Nephron (organoid): ENCODE measurements at regions not wholly inside any gene's neighbourhood (a gene's known extent, or its start where the extent isn't known, plus 50 kb on each side); places are given as distances from the start of the nearest gene placed in this dataset.
"Not testable (repeated sequence)": the region's sequence is repeated elsewhere in the genome, so short reads cannot be mapped to it uniquely, and the experiment has no call there.

ENCODE experiments used
- H3K27ac Mint-ChIP-seq, 3 experiments: 2 replicates each; pipeline ENCODE4 v1.8.0; 2020; ENCODE audit warnings: mixed read lengths in 3 of 3, mild to moderate bottlenecking in 2 of 3, moderate library complexity in 1 of 3
- H3K27me3 Mint-ChIP-seq: 2 replicates; pipeline ENCODE4 v1.8.0; 2021; ENCODE audit warnings: low read depth, mild to moderate bottlenecking, moderate library complexity, mixed read lengths
- H3K36me3 Mint-ChIP-seq: 2 replicates; pipeline ENCODE4 v1.8.0; 2020; ENCODE audit warnings: low read depth, mixed read lengths
- H3K4me1 Mint-ChIP-seq: 2 replicates; pipeline ENCODE4 v1.8.0; 2020; ENCODE audit warnings: mixed read lengths
- H3K4me3 Mint-ChIP-seq, 3 experiments: 2 replicates each; pipeline ENCODE4 v1.8.0; 2020; ENCODE audit warnings: mild to moderate bottlenecking in 3 of 3, mixed read lengths in 3 of 3, moderate library complexity in 2 of 3
- H3K9me3 Mint-ChIP-seq: 2 replicates; pipeline ENCODE4 v1.8.0; 2020; ENCODE audit warnings: mixed read lengths
- TF ChIP-seq, protein P1 (sequence below), 3 experiments: fragments of 200-600 bp; sonication (generic); IDR thresholded peaks; one replicate each; pipeline ENCODE4 v1.5.0; 2021; ENCODE audit warnings: antibody characterized with exemption in 3 of 3; ENCODE audit not compliant: unreplicated experiment in 3 of 3

DNA sequence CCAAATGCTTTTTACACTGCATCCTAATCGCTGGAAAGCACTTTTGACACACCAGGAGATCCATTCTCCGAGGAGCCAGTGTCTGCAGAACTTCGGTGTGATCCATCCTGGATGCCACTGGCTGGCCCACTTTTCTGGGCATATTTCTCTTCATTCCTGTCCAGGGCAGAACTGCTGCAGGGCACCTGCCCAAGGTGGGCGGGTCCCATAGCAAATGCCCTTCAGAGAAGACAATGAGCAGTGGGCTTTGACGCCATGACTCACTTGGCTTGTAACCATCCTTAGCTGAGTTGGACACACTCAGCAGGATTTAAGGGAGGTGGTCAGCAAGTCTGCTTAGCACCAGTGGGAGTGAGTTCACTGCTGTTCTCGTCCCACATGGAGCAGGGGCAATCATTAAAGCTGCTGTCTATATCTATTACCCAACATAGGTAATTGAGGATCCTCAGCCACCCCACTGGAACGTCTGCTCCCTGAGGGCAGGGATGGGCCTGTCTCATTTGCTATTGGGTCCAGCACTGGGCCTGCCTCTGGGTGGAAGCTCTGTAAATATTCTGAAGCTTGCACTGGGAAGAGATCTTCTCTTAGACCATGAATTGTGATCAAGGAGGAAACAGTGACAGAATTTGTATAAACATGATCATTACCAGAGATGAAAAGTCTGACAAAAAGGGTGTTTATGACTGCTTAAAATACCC is 112.7 kb upstream of the IQSEC1 start:
- Mint-ChIP-seq H3K4me1 (no peaks in the 10 kb centered on the region), H3K27ac (no peak overlapping the region), H3K36me3 (peaks cover 5% of the 10 kb centered on the region), H3K4me3 (no peak overlapping the region), H3K9me3 (peaks cover 19% of the 10 kb centered on the region), H3K27me3 (peaks cover 15% of the 10 kb centered on the region)
- TF ChIP-seq, protein P1, sequence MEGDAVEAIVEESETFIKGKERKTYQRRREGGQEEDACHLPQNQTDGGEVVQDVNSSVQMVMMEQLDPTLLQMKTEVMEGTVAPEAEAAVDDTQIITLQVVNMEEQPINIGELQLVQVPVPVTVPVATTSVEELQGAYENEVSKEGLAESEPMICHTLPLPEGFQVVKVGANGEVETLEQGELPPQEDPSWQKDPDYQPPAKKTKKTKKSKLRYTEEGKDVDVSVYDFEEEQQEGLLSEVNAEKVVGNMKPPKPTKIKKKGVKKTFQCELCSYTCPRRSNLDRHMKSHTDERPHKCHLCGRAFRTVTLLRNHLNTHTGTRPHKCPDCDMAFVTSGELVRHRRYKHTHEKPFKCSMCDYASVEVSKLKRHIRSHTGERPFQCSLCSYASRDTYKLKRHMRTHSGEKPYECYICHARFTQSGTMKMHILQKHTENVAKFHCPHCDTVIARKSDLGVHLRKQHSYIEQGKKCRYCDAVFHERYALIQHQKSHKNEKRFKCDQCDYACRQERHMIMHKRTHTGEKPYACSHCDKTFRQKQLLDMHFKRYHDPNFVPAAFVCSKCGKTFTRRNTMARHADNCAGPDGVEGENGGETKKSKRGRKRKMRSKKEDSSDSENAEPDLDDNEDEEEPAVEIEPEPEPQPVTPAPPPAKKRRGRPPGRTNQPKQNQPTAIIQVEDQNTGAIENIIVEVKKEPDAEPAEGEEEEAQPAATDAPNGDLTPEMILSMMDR (IDR thresholded peaks at IDR 0.05; ENCODE audit: unreplicated experiment in 3 of 3), result no peak

DNA sequence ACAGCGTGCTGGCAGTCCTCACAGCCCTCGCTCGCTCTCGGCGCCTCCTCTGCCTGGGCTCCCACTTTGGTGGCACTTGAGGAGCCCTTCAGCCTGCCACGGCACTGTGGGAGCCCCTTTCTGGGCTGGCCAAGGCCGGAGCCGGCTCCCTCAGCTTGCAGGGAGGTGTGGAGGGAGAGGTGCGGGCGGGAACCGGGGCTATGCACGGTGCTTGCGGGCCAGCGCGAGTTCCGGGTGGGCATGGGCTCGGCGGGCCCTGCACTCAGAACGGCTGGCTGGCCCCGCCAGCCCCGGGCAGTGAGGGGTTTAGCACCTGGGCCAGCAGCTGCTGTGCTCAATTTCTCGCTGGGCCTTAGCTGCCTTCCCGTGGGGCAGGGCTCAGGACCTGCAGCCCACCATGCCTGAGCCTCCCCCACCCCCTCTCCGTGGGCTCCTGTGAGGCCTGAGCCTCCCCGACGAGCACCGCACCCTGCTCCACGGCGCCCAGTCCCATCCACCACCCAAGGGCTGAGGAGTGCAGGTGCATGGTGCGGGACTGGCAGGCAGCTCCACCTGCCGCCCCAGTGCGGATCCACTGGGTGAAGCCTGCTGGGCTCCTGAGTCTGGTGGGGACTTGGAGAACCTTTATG is 106.5 kb upstream of the IQSEC1 start:
- H3K4me1 Mint-ChIP-seq, H3K27me3 Mint-ChIP-seq, H3K4me3 Mint-ChIP-seq, H3K27ac Mint-ChIP-seq: not testable (repeated sequence)
- Mint-ChIP-seq H3K36me3 (peaks cover 14% of the 10 kb centered on the region), H3K9me3 (peaks cover 38% of the 10 kb centered on the region)

DNA sequence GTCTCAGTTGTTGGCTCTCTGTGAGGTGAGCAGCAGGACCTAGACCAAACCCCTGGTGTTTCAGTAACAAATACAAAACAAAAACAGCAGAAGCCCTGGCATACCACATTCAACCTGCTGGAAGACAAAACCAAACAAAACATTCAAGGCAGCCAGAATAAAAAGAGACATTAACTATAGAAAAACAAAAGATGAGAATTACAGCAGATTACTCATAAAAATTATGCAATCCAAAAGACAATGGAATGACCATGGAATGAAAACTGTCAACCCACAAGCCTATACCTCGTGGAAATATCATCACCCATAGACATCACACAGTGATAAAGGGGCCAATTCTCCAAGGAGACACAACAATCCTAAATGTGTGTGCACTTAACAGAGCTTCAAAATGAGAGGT is 106.0 kb upstream of the IQSEC1 start:
- TF ChIP-seq, protein P1 (IDR thresholded peaks at IDR 0.05; ENCODE audit: unreplicated experiment in 3 of 3), result no peak
- no peak overlapping the region for H3K4me3 Mint-ChIP-seq
- H3K27ac Mint-ChIP-seq, result no peak overlapping the region
- H3K27me3 Mint-ChIP-seq, result no peaks in the 10 kb centered on the region
- no peaks in the 10 kb centered on the region for H3K4me1 Mint-ChIP-seq
- peaks cover 38% of the 10 kb centered on the region for H3K9me3 Mint-ChIP-seq
- peaks cover 14% of the 10 kb centered on the region for H3K36me3 Mint-ChIP-seq

DNA sequence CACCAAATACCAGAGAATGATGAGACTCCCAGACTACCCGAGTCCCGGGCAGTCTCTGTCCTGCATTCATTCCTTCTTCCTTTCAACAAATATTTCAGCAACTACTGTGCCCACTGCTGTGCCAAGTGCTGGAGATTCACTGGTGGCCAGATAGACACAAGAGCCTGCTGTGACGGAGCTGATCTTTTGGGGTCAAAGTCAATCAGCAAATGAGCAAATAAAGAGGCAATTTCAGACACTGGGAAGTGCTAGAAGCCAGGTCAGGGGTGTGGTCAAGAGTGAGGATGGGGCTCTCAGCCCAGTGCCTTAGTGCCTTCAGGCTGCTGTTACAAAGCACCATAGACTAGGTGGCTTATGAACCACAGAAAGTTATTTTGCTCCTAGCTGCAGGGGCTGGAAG is 104.9 kb upstream of the IQSEC1 start:
- peaks cover 14% of the 10 kb centered on the region for H3K36me3 Mint-ChIP-seq
- H3K27me3 Mint-ChIP-seq, result no peaks in the 10 kb centered on the region
- TF ChIP-seq, protein P1 (IDR thresholded peaks at IDR 0.05; ENCODE audit: unreplicated experiment in 3 of 3), result no peak
- H3K4me1 Mint-ChIP-seq, result no peaks in the 10 kb centered on the region
- no peak overlapping the region for H3K4me3 Mint-ChIP-seq
- peaks cover 38% of the 10 kb centered on the region for H3K9me3 Mint-ChIP-seq
- H3K27ac Mint-ChIP-seq, result no peak overlapping the region

DNA sequence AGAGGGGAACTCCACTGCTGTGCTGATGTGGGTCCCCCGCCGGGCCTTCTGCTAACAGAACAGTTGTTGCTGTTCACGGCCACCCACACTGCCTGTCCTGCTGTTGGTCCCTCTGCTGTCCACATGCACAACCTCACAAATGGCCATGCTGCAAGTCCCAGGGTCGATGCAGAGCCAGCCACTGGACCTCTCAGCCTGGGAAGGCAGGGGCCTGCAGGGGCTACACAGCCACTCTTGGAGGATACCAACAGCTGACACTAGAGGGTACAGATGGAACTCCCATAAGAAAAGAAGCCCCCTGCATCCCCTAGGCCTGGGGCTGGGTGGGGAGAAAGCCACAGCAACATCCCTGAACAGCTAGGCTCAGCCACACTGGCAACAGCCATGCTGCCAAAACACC is 104.4 kb upstream of the IQSEC1 start:
- TF ChIP-seq, protein P1 (IDR thresholded peaks at IDR 0.05; ENCODE audit: unreplicated experiment in 3 of 3), result no peak
- Mint-ChIP-seq H3K36me3 (peaks cover 14% of the 10 kb centered on the region), H3K9me3 (peaks cover 38% of the 10 kb centered on the region), H3K27me3 (no peaks in the 10 kb centered on the region), H3K4me1 (no peaks in the 10 kb centered on the region), H3K4me3 (no peak overlapping the region), H3K27ac (no peak overlapping the region)

DNA sequence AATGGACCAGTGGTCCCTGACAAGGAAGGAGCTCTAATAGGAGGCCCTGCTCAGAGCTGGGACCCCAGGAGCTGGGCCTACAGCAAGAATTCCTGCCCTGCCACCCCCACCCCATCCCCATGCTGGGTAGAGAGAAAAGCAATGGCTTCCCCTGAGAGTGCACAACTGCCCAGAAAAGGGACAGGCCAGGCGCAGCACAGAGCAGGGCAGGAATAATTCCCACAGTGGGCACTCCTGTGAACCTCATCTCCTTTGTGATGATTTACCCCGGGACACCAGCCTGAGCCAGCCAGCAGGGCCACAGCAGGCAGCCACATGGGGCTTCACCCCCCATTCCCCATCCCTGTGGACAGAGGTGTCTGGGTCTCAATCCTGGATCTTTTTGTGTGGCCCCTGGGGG is 104.0 kb upstream of the IQSEC1 start:
- Mint-ChIP-seq H3K36me3 (peaks cover 14% of the 10 kb centered on the region), H3K27ac (no peak overlapping the region), H3K4me3 (no peak overlapping the region), H3K9me3 (peaks cover 35% of the 10 kb centered on the region), H3K4me1 (no peaks in the 10 kb centered on the region), H3K27me3 (no peaks in the 10 kb centered on the region)
- TF ChIP-seq, protein P1 (IDR thresholded peaks at IDR 0.05; ENCODE audit: unreplicated experiment in 3 of 3), result no peak
